ENCODE measurements at regions not wholly inside any gene's neighbourhood (a gene's known extent, or its start where the extent isn't known, plus 50 kb on each side); places are given as distances from the start of the nearest gene placed in this dataset.

DNA sequence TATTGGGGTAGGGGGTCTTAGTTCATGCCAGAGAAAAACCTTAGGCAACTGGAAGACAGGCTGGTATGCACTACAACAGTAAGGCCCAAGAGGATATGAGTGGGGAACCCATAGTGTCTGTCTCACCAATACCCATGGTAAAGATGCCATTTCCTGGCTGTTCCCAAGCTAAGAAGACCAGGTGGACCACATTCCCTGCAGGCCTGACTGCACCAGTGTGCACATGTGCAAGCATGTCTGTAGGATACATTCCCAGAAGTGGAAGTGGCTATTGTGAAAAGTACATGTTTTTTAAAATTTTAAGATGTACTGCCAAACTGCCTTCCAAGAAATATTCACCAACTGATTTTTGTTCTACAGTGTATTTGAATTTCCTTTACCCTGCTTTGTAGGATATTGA, 207.3 kb upstream of the CTNNB1 start:
- peaks cover 3% of the 10 kb centered on the region for H3K27me3 ChIP-seq (ENCODE audit: insufficient read depth, poor library complexity, severe bottlenecking)
- H3K4me3 ChIP-seq (replicated peaks; ENCODE audit: insufficient read depth, low read length) = no peak overlapping the region
- DNase-seq (ENCODE audit: low read depth in 1 of 2, low spot score in 1 of 2) = no peak
- no peak overlapping the region for H3K27ac ChIP-seq (replicated peaks)
- TF ChIP-seq, protein P1, sequence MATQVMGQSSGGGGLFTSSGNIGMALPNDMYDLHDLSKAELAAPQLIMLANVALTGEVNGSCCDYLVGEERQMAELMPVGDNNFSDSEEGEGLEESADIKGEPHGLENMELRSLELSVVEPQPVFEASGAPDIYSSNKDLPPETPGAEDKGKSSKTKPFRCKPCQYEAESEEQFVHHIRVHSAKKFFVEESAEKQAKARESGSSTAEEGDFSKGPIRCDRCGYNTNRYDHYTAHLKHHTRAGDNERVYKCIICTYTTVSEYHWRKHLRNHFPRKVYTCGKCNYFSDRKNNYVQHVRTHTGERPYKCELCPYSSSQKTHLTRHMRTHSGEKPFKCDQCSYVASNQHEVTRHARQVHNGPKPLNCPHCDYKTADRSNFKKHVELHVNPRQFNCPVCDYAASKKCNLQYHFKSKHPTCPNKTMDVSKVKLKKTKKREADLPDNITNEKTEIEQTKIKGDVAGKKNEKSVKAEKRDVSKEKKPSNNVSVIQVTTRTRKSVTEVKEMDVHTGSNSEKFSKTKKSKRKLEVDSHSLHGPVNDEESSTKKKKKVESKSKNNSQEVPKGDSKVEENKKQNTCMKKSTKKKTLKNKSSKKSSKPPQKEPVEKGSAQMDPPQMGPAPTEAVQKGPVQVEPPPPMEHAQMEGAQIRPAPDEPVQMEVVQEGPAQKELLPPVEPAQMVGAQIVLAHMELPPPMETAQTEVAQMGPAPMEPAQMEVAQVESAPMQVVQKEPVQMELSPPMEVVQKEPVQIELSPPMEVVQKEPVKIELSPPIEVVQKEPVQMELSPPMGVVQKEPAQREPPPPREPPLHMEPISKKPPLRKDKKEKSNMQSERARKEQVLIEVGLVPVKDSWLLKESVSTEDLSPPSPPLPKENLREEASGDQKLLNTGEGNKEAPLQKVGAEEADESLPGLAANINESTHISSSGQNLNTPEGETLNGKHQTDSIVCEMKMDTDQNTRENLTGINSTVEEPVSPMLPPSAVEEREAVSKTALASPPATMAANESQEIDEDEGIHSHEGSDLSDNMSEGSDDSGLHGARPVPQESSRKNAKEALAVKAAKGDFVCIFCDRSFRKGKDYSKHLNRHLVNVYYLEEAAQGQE (IDR thresholded peaks at IDR 0.05; ENCODE audit: insufficient replicate concordance, low read depth) = no peak
- TF ChIP-seq SPI1 (IDR thresholded peaks at IDR 0.05; ENCODE audit: borderline replicate concordance, low read depth) (no peak), GABPA (IDR thresholded peaks at IDR 0.05; ENCODE audit: low read depth) (no peak), POLR2AphosphoS5 (IDR thresholded peaks at IDR 0.05; ENCODE audit: low read depth) (no peak)
- TF ChIP-seq, protein P2, sequence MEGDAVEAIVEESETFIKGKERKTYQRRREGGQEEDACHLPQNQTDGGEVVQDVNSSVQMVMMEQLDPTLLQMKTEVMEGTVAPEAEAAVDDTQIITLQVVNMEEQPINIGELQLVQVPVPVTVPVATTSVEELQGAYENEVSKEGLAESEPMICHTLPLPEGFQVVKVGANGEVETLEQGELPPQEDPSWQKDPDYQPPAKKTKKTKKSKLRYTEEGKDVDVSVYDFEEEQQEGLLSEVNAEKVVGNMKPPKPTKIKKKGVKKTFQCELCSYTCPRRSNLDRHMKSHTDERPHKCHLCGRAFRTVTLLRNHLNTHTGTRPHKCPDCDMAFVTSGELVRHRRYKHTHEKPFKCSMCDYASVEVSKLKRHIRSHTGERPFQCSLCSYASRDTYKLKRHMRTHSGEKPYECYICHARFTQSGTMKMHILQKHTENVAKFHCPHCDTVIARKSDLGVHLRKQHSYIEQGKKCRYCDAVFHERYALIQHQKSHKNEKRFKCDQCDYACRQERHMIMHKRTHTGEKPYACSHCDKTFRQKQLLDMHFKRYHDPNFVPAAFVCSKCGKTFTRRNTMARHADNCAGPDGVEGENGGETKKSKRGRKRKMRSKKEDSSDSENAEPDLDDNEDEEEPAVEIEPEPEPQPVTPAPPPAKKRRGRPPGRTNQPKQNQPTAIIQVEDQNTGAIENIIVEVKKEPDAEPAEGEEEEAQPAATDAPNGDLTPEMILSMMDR (IDR thresholded peaks at IDR 0.05; ENCODE audit: insufficient read depth, low read length) = no peak

DNA sequence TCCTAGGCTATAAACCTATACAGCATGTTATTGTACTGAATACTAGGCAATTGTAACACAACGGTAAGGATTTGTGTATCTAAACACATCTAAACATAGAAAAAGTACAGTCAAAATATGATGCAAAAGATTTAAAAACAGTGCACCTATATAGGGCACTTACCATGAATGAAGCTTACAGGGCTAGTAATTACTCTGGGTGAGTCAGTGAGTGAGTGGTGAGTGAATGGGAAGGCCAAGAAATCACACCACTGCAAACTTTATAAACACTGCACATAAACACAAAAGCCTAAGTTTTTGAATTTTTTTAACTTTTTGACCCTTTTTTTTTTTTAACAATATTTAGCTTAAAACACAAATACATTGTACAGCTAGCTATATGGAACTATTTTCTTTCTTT, 204.7 kb upstream of the CTNNB1 start:
- Histone ChIP-seq H3K27me3 (ENCODE audit: insufficient read depth, poor library complexity, severe bottlenecking) (no peaks in the 10 kb centered on the region), H3K4me3 (replicated peaks; ENCODE audit: insufficient read depth, low read length) (no peak overlapping the region), H3K27ac (replicated peaks) (no peak overlapping the region)
- DNase-seq (ENCODE audit: low read depth in 1 of 2, low spot score in 1 of 2) = no peak
- no peak for TF ChIP-seq GABPA (IDR thresholded peaks at IDR 0.05; ENCODE audit: low read depth)
- TF ChIP-seq, protein P2 (IDR thresholded peaks at IDR 0.05; ENCODE audit: insufficient read depth, low read length) = no peak
- TF ChIP-seq, protein P1 (IDR thresholded peaks at IDR 0.05; ENCODE audit: insufficient replicate concordance, low read depth) = no peak
- no peak for TF ChIP-seq POLR2AphosphoS5 (IDR thresholded peaks at IDR 0.05; ENCODE audit: low read depth)
- no peak for TF ChIP-seq SPI1 (IDR thresholded peaks at IDR 0.05; ENCODE audit: borderline replicate concordance, low read depth)

DNA sequence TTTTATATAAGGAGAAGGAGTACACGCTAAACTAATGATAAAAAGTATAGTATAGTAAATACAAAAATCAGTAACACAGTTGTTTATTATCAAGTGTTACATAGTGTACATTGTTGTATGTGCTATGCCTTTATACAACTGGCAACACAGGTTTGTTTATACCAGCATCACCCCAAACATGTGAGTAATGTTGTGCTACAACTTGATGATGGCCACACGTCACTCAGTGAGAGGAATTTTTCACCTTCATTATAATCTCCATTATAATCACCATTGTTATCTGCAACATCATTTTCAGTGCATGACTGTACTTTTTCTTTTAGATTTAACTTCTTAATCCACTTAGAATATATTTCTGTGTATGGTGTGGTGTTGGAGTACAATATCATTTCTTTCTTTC, 204.0 kb upstream of the CTNNB1 start:
- Histone ChIP-seq H3K27me3 (ENCODE audit: insufficient read depth, poor library complexity, severe bottlenecking) (no peaks in the 10 kb centered on the region), H3K27ac (replicated peaks) (no peak overlapping the region), H3K4me3 (replicated peaks; ENCODE audit: insufficient read depth, low read length) (no peak overlapping the region)
- DNase-seq (ENCODE audit: low read depth in 1 of 2, low spot score in 1 of 2) = no peak
- TF ChIP-seq SPI1 (IDR thresholded peaks at IDR 0.05; ENCODE audit: borderline replicate concordance, low read depth) (no peak), POLR2AphosphoS5 (IDR thresholded peaks at IDR 0.05; ENCODE audit: low read depth) (no peak), GABPA (IDR thresholded peaks at IDR 0.05; ENCODE audit: low read depth) (no peak)
- TF ChIP-seq, protein P1 (IDR thresholded peaks at IDR 0.05; ENCODE audit: insufficient replicate concordance, low read depth) = no peak
- TF ChIP-seq, protein P2 (IDR thresholded peaks at IDR 0.05; ENCODE audit: insufficient read depth, low read length) = no peak
